Right lobe of liver (tissue), 6 donors: ENCODE measurements at regions not wholly inside any gene's neighbourhood (a gene's known extent, or its start where the extent isn't known, plus 50 kb on each side); places are given as distances from the start of the nearest gene placed in this dataset.

Source experiments
- ATAC-seq, 4 donors: fragments of 200-7000 bp; cut with Tn5 transposase; one replicate each; pipeline ENCODE4 v1.9.1; 2020; ENCODE audit warnings: mild to moderate bottlenecking in 4 of 4, moderate library complexity in 4 of 4
- DNase-seq, 3 donors: peaks; one replicate each; pipeline ENCODE4 v3.0.0-alpha.2; 2020
- H3K27ac ChIP-seq, 3 donors: fragments of 200-600 bp; one replicate each; pipeline ENCODE4 v1.8.0; 2022
- H3K27me3 ChIP-seq, 2 donors: fragments of 200-600 bp; one replicate each; pipeline ENCODE4 v1.8.0; 2022
- H3K36me3 ChIP-seq, 4 donors: fragments of 200-600 bp; sonication (generic) in 1 of 4; one replicate each; pipeline versions ENCODE4 v1.5.1 to v1.8.0; 2017 to 2022; ENCODE audit warnings: control low read depth in 1 of 4
- H3K4me1 ChIP-seq, 4 donors: fragments of 200-600 bp; sonication (generic) in 1 of 4; one replicate each; pipeline versions ENCODE4 v1.5.1 to v1.8.0; 2017 to 2022; ENCODE audit warnings: control low read depth in 1 of 4
- H3K4me3 ChIP-seq, 3 donors: fragments of 200-600 bp; one replicate each; pipeline ENCODE4 v1.8.0; 2022
- H3K9me3 ChIP-seq, 4 donors: fragments of 200-600 bp; sonication (generic) in 1 of 4; one replicate each; pipeline versions ENCODE4 v1.5.1 to v1.8.0; 2017 to 2022; ENCODE audit warnings: control low read depth in 1 of 4
- CTCF ChIP-seq, 4 donors: fragments of 200-600 bp in 3 of 4; fragments of 450-650 bp in 1 of 4; IDR thresholded peaks; one replicate each; pipeline versions ENCODE4 v1.5.1 to v1.8.0; 2016 to 2022; ENCODE audit warnings: antibody characterized with exemption in 4 of 4, mild to moderate bottlenecking in 2 of 4
- POLR2A ChIP-seq: fragments of 450-650 bp; IDR thresholded peaks from one replicate; pipeline ENCODE4 v1.6.1; 2017; ENCODE audit warnings: antibody characterized with exemption, mild to moderate bottlenecking
- WGBS: methylation state at CpG from one replicate; pipeline ENCODE4 v1.1.6; 2018; ENCODE audit warnings: low coverage, low lambda C conversion rate; ENCODE audit not compliant: insufficient coverage; ENCODE audit errors: missing lambda C conversion rate; 5-methylcytosine and 5-hydroxymethylcytosine counted together
- intact Hi-C, 2 donors: fragments of 100-400 bp; cut with DNase I; formaldehyde crosslinking; loops; one replicate each; pipeline versions ENCODE4 v1.11.2 to v1.14.1; 2022
- donor health status: DM: no; HTN: yes; CAD: no.
- donor health status: DM: no; HTN: no; CAD: no.
- donor health status: DM: no; HTN: no; CAD: no.
- donor health status: DM: no; HTN: yes; CAD: no.
- donor health status: DM: no; HTN: yes; CAD: no.

GRCh38 chr2:193806088-193806774 lies 1611.5 kb upstream of the TMEFF2 start:
- ATAC-seq (no peak), DNase-seq (no peak)
- no peak overlapping the region for H3K4me3 ChIP-seq
- TF ChIP-seq POLR2A, result no peak
- TF ChIP-seq CTCF (IDR thresholded peaks at IDR 0.05), result no peak
- H3K27ac ChIP-seq, result no peak overlapping the region
- H3K36me3 ChIP-seq, result no peaks in the 10 kb centered on the region
- H3K4me1 ChIP-seq, result no peaks in the 10 kb centered on the region
- 60% methylated on average over 6 of the region's 6 CpGs for WGBS
- H3K9me3 ChIP-seq, result no peaks in the 10 kb centered on the region
- intact Hi-C loops, result no loop called here
- H3K27me3 ChIP-seq, result no peaks in the 10 kb centered on the region

- DNase-seq, result no peak
- intact Hi-C loops, result no loop called here
- Histone ChIP-seq H3K27ac (no peak overlapping the region), H3K4me3 (no peak overlapping the region), H3K27me3 (no peaks in the 10 kb centered on the region), H3K9me3 (no peaks in the 10 kb centered on the region), H3K36me3 (no peaks in the 10 kb centered on the region), H3K4me1 (no peaks in the 10 kb centered on the region)
- TF ChIP-seq CTCF (IDR thresholded peaks at IDR 0.05) (no peak), POLR2A (no peak)
- ATAC-seq, result no peak
- 65% methylated on average over 1 of the region's 1 CpG for WGBS
Measured at GRCh38 chr2:193796847-193797246, 1602.1 kb upstream of the TMEFF2 start.

- Histone ChIP-seq H3K36me3 (no peaks in the 10 kb centered on the region), H3K27me3 (no peaks in the 10 kb centered on the region), H3K27ac (no peak overlapping the region), H3K9me3 (no peaks in the 10 kb centered on the region), H3K4me3 (no peak overlapping the region), H3K4me1 (no peaks in the 10 kb centered on the region)
- WGBS, result 53% methylated on average over 6 of the region's 6 CpGs
- no peak for ATAC-seq
- intact Hi-C loops, result no loop called here
- TF ChIP-seq POLR2A (no peak), CTCF (IDR thresholded peaks at IDR 0.05) (no peak)
- no peak for DNase-seq
Measured at GRCh38 chr2:193793914-193794313, 1599.2 kb upstream of the TMEFF2 start.

- WGBS, result 24% methylated on average over 2 of the region's 2 CpGs
- no peak for ATAC-seq
Measured at GRCh38 chr2:193783681-193784080, 1588.9 kb upstream of the TMEFF2 start.

More at GRCh38 chr2:193783681-193784080, 1588.9 kb upstream of the TMEFF2 start:
- Histone ChIP-seq H3K27me3 (no peaks in the 10 kb centered on the region), H3K36me3 (no peaks in the 10 kb centered on the region), H3K27ac (no peak overlapping the region), H3K4me3 (no peak overlapping the region), H3K9me3 (no peaks in the 10 kb centered on the region), H3K4me1 (no peaks in the 10 kb centered on the region)
- intact Hi-C loops, result no loop called here
- no peak for DNase-seq
- TF ChIP-seq CTCF (IDR thresholded peaks at IDR 0.05), result no peak
- TF ChIP-seq POLR2A, result no peak
